GM21619 (cell line): ENCODE measurements at regions not wholly inside any gene's neighbourhood (a gene's known extent, or its start where the extent isn't known, plus 50 kb on each side); places are given as distances from the start of the nearest gene placed in this dataset.
"Not testable (repeated sequence)": the region's sequence is repeated elsewhere in the genome, so short reads cannot be mapped to it uniquely, and the experiment has no call there.

Source experiments
- ATAC-seq: cut with Tn5 transposase; IDR thresholded peaks from one replicate; pipeline ENCODE4 v1.9.1; 2021; ENCODE audit not compliant: unreplicated experiment

DNA sequence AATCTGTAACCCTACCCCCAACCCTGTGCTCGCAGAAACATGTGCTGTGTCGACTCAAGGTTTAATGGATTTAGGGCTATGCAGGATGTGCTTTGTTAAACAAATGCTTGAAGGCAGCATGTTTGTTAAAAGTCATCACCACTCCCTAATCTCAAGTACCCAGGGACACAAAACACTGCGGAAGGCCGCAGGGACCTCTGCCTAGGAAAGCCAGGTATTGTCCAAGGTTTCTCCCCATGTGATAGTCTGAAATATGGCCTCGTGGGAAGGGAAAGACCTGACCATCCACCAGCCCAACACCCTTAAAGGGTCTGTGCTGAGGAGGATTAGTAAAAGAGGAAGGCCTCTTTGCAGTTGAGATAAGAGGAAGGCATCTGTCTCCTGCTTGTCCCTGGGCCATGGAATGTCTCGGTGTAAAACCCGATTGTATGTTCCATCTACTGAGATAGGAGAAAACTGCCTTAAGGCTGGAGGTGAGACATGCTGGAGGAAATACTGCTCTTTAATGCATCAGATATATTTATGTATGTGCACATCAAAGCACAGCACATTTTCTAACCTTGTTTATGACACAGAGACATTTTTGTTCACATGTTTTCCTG, 94.4 kb downstream of the LSM3 start:
- not testable (repeated sequence) for ATAC-seq

- ATAC-seq: no peak
Measured at GRCh38 chr3:14273901-14274611, 95.4 kb downstream of the LSM3 start.

GRCh38 chr3:14274612-14274936, 96.0 kb downstream of the LSM3 start:
- no peak for ATAC-seq

GRCh38 chr3:14274999-14275961, 96.7 kb downstream of the LSM3 start:
- no peak for ATAC-seq

GRCh38 chr3:14275962-14276909, 97.6 kb downstream of the LSM3 start:
- ATAC-seq: no peak

- ATAC-seq: no peak
Measured at GRCh38 chr3:14277557-14277956, 98.9 kb downstream of the LSM3 start.

DNA sequence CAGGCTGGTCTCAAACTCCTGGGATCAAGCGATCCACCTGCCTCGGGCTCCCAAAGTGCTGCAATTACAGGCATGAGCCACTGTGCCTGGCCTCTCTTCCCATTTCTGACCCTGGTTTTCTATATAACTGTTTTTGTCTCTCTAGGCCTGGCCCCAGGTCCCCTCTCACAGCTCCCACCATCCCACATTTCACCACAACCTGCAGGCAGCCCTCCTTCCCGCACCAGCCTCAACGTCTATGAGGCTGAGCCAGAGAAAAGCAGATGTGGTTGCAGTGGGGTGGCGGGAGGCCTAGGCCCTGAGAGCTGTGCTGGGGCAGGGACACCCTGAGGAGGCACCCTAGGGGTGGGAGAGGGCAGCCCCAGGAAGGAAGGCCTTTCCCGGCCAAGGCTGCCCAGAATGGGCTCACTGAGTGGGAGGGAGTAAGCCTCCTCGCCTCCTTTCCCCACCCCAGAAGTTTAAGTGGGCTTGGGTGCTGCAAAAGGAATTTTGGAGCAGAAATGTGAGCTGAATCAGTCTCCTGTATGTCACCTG, 99.7 kb downstream of the LSM3 start:
- no peak for ATAC-seq

- no peak for ATAC-seq
Measured at GRCh38 chr3:14278799-14279625, 100.4 kb downstream of the LSM3 start.

- no peak for ATAC-seq
Measured at GRCh38 chr3:14279626-14280061, 101.0 kb downstream of the LSM3 start.

DNA sequence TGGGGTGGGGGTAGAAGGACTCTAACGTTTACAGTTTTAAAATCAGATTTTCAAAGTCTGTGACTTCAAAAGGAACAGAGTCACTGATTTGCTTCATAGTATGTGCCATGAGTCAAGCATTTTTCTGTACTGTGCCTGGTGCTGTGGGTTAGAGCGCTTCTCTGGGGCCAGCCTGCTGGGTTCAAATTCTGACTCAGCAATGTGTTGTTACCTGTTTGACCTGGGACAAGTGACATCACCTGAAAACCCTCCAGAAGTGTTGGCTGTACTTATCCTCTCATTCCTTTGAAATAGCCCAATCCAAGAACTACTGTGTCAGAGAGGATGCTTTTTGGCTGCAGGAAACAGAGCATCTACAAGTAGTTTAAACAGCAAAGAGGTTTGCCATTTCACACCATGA, 101.7 kb downstream of the LSM3 start:
- ATAC-seq: no peak

- ATAC-seq: no peak
Measured at GRCh38 chr3:14281053-14281452, 102.4 kb downstream of the LSM3 start.

GRCh38 chr3:14282001-14282705, 103.5 kb downstream of the LSM3 start:
- no peak for ATAC-seq

GRCh38 chr3:14282706-14283075, 104.1 kb downstream of the LSM3 start:
- ATAC-seq: no peak

- ATAC-seq: no peak
Measured at GRCh38 chr3:14283092-14283812, 104.6 kb downstream of the LSM3 start.

DNA sequence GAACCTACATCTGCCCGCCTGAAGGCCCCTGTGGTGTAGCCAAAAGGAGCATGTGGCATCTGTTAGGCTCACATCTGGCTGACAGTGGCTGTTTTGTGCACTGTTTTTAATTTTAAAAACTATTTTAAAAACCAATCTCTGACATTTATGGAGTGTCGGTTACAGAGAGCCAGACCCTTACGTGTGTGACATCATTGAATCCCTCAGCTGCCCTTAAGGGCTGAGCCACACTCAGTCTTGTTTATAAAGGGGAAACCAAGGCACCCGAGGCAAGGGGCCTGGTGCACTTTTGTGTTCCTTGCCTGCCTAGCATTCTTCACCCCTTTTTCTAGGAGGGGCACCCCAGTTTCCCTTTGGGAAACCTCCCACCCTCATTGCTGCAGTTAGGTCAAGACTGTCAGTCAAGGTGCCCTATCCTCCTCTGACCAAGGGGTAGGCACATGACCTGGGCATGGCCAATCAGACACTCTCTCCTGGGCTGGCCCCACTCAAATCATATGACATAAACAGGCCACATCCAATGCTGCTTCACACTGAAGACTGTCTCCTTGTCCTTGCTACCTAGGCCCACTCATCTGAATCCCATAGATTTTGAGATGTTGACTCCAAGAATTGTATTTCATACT, 105.3 kb downstream of the LSM3 start:
- ATAC-seq: no peak

DNA sequence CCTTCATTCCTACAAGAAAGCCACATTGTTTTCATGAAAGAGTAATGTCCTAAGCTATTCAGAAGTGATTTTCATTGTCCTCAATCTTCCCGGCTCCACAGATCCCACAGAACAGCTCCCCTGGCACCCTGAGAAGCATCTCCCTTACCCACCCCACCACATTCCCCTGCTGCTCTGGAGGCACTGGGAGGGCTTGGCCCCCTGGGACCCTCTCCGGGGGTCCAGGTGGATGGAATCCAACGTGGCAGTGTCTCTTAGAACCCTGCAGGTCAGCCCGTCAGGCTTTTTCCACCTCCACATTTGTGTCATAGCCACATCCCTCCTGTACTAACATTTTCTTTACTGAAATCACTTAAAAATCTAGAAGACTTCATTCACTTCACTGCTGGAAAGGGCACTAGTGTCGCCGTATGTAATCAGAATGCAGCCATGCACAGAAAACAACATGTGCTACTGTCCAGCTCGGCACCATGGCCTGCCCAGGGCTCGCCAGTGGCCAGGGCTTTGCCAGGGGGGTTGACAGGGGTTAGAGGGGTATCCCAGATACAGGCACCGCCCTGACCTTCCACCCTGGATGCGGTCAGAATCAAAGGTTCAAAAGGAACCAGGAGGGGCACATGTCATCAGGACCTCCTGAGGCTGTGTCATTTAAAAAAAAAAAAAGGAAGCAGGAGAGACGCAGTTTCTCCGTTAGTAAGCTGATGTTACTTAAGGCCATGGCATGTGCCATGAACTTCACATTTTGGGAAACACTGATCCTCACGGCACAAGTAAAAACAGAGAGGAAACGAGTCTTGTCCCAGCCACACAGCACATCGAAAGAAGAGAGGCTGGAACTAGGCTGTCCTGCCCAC, 106.3 kb downstream of the LSM3 start:
- ATAC-seq: no peak

DNA sequence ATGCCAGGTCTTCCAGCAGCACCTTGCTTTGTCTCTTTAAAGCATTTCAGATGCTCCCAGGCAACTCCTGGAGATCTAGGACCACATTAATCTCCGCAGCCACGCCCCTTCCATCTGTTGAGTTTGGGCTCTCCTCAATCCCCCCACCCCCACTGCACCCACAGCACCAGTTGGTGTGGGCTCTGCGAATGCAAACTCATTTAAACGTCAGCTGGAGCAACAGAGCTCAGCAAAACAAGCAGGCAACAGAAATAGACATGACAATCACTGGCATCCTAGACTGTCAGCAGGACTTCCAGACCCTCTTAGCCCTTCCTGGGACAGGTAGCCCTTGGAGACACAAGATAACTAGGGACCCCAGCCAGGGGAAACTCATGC, 106.9 kb downstream of the LSM3 start:
- no peak for ATAC-seq
